Erythroblast (primary cell): ENCODE measurements at regions not wholly inside any gene's neighbourhood (a gene's known extent, or its start where the extent isn't known, plus 50 kb on each side); places are given as distances from the start of the nearest gene placed in this dataset.

Experiments used
- GATA1 ChIP-seq: IDR thresholded peaks from 2 replicates; pipeline ENCODE4 v1.6.1; 2011; ENCODE audit warnings: low read depth, mild to moderate bottlenecking, control low read depth, low read length, moderate library complexity
- POLR2A ChIP-seq: IDR thresholded peaks from 2 replicates; pipeline ENCODE4 v1.6.1; 2011; ENCODE audit warnings: mild to moderate bottlenecking, low read length

GRCh38 chr2:145897151-145897550, 1377.2 kb upstream of the ZEB2 start:
- TF ChIP-seq POLR2A = no peak
- no peak for TF ChIP-seq GATA1
